Epithelial cell of esophagus (primary cell): ENCODE measurements at regions not wholly inside any gene's neighbourhood (a gene's known extent, or its start where the extent isn't known, plus 50 kb on each side); places are given as distances from the start of the nearest gene placed in this dataset.

Experiments
- DNase-seq: peaks from one replicate; pipeline ENCODE4 v3.0.0; 2010; ENCODE audit warnings: low read depth
- H3K4me3 ChIP-seq: 2 replicates; pipeline ENCODE4 v1.5.1; 2011; ENCODE audit warnings: mild to moderate bottlenecking, low read length, control low read depth
- CTCF ChIP-seq: IDR thresholded peaks from 2 replicates; pipeline ENCODE4 v1.5.1; 2011; ENCODE audit warnings: low read depth, mild to moderate bottlenecking, low read length, control low read depth, inconsistent platforms; ENCODE audit not compliant: insufficient read depth; ENCODE audit errors: missing control alignments

GRCh38 chrX:113828470-113828869 is 755.4 kb upstream of the HTR2C start:
- no peak for TF ChIP-seq CTCF
- DNase-seq = no peak
- no peak overlapping the region for H3K4me3 ChIP-seq

GRCh38 chrX:113818346-113818745 is 765.5 kb upstream of the HTR2C start:
- TF ChIP-seq CTCF = no peak
- no peak overlapping the region for H3K4me3 ChIP-seq
- no peak for DNase-seq

DNA sequence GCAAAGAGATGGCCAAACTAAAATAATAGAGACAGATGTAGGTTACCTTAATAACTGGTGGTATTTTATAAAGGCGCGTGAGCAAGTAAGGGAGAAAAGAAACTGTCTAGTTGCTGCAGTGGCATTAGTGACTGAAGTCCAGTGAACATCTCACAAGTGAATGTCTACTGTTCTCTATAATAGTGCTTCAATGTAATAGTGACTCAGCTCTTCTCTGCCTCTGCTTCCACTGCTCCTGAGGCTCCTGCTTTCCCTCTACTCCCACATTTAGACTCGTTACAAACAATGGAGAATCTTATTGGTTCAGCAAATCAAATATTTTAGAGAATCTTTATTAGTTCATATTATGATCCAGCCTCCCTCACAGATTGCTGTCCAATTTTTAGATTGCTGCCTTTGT is 779.1 kb upstream of the HTR2C start:
- no peak overlapping the region for H3K4me3 ChIP-seq
- TF ChIP-seq CTCF = no peak
- DNase-seq = no peak

DNA sequence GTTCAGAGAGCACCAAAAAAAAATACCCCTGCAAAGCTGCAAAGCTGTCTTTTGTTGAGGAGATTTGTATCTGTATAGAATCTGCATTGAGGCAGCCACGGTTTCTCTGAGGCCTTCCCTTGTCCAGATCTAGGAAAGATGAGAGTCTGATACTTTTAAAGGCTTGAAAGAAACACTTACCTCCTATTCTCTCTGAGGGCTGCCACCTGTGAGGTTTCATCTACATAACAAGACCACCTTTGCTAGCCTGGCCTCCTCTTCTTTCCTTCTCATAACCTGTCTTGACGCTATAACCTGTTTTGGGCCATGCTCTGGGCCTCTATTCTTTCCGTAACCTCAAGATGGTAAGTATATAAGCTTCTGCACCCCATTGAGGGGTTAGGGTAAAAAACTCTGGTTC is 779.6 kb upstream of the HTR2C start:
- DNase-seq = no peak
- H3K4me3 ChIP-seq = no peak overlapping the region
- TF ChIP-seq CTCF = no peak

GRCh38 chrX:113802837-113803236 is 781.0 kb upstream of the HTR2C start:
- DNase-seq = no peak
- H3K4me3 ChIP-seq = no peak overlapping the region

GRCh38 chrX:113800955-113801354 is 782.9 kb upstream of the HTR2C start:
- H3K4me3 ChIP-seq = no peak overlapping the region
- DNase-seq = no peak
- no peak for TF ChIP-seq CTCF

More at GRCh38 chrX:113802837-113803236, 781.0 kb upstream of the HTR2C start:
- TF ChIP-seq CTCF = no peak

DNA sequence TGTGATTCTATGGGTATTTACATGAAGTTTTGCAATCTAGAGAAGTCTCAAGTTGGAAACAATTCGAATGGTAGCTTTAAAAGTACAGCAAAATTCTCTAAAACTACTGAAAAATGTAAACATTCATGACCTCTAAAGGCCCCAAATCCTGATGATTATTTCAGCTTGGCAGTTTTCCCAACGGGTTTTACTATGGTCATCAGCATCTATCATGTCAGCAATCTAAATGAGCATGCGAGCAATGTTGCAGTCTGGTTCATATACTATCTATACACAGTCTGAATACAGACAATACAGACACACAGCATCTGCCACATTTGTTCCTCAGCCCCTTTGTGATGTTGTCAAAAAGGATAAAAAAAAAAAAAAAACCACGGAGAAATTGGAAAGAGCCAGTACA is 790.3 kb upstream of the HTR2C start:
- DNase-seq = no peak
- TF ChIP-seq CTCF = no peak
- no peak overlapping the region for H3K4me3 ChIP-seq
